HG03045 (cell line): ENCODE measurements at regions not wholly inside any gene's neighbourhood (a gene's known extent, or its start where the extent isn't known, plus 50 kb on each side); places are given as distances from the start of the nearest gene placed in this dataset.
"Not testable (repeated sequence)": the region's sequence is repeated elsewhere in the genome, so short reads cannot be mapped to it uniquely, and the experiment has no call there.

Experiments used
- ATAC-seq: cut with Tn5 transposase; IDR thresholded peaks from one replicate; pipeline ENCODE4 v1.9.1; 2021; ENCODE audit warnings: mild to moderate bottlenecking, moderate library complexity; ENCODE audit not compliant: unreplicated experiment

GRCh38 chr13:80744147-80744914, 403.4 kb upstream of the SPRY2 start:
- no peak for ATAC-seq

GRCh38 chr13:80742033-80742432, 401.1 kb upstream of the SPRY2 start:
- ATAC-seq: no peak

- ATAC-seq: no peak
Measured at GRCh38 chr13:80740071-80740470, 399.1 kb upstream of the SPRY2 start.

GRCh38 chr13:80737513-80737912, 396.6 kb upstream of the SPRY2 start:
- ATAC-seq: no peak

- no peak for ATAC-seq
Measured at GRCh38 chr13:80727321-80727975, 386.5 kb upstream of the SPRY2 start.

GRCh38 chr13:80726868-80727267, 385.9 kb upstream of the SPRY2 start:
- ATAC-seq: no peak

GRCh38 chr13:80721689-80722088, 380.8 kb upstream of the SPRY2 start:
- no peak for ATAC-seq

GRCh38 chr13:80718970-80719369, 378.0 kb upstream of the SPRY2 start:
- ATAC-seq: no peak

GRCh38 chr13:80717776-80718175, 376.9 kb upstream of the SPRY2 start:
- no peak for ATAC-seq

- no peak for ATAC-seq
Measured at GRCh38 chr13:80716610-80717081, 375.7 kb upstream of the SPRY2 start.

- no peak for ATAC-seq
Measured at GRCh38 chr13:80712026-80712425, 371.1 kb upstream of the SPRY2 start.

GRCh38 chr13:80708791-80709190, 367.9 kb upstream of the SPRY2 start:
- ATAC-seq: no peak

- ATAC-seq: no peak
Measured at GRCh38 chr13:80707000-80707983, 366.4 kb upstream of the SPRY2 start.

GRCh38 chr13:80706164-80706471, 365.2 kb upstream of the SPRY2 start:
- no peak for ATAC-seq

GRCh38 chr13:80705371-80706163, 364.6 kb upstream of the SPRY2 start:
- no peak for ATAC-seq

GRCh38 chr13:80704369-80704768, 363.4 kb upstream of the SPRY2 start:
- no peak for ATAC-seq

- no peak for ATAC-seq
Measured at GRCh38 chr13:80695841-80696240, 354.9 kb upstream of the SPRY2 start.

- ATAC-seq: not testable (repeated sequence)
Measured at GRCh38 chr13:80691814-80692213, 350.9 kb upstream of the SPRY2 start.

- ATAC-seq: no peak
Measured at GRCh38 chr13:80690208-80690607, 349.3 kb upstream of the SPRY2 start.

GRCh38 chr13:80688593-80688992, 347.7 kb upstream of the SPRY2 start:
- no peak for ATAC-seq

GRCh38 chr13:80685942-80686341, 345.0 kb upstream of the SPRY2 start:
- ATAC-seq: no peak
